IgD-negative memory B cell (primary cell): ENCODE measurements at regions not wholly inside any gene's neighbourhood (a gene's known extent, or its start where the extent isn't known, plus 50 kb on each side); places are given as distances from the start of the nearest gene placed in this dataset.

Experiments used
- H3K27ac Mint-ChIP-seq, 3 donors: one replicate each; pipeline ENCODE4 v1.8.0; 2020 to 2022; ENCODE audit warnings: mild to moderate bottlenecking in 3 of 3, mixed read lengths in 3 of 3, moderate library complexity in 1 of 3
- H3K27me3 Mint-ChIP-seq: one replicate; pipeline ENCODE4 v1.8.0; 2021; ENCODE audit warnings: mixed read lengths
- H3K36me3 Mint-ChIP-seq: one replicate; pipeline ENCODE4 v1.8.0; 2020; ENCODE audit warnings: mild to moderate bottlenecking, mixed read lengths
- H3K4me1 Mint-ChIP-seq, 3 donors: one replicate each; pipeline ENCODE4 v1.8.0; 2020 to 2022; ENCODE audit warnings: mixed read lengths in 3 of 3, mild to moderate bottlenecking in 1 of 3
- H3K4me3 Mint-ChIP-seq, 4 donors: one replicate each; pipeline ENCODE4 v1.8.0; 2020 to 2022; ENCODE audit warnings: mild to moderate bottlenecking in 4 of 4, mixed read lengths in 4 of 4, moderate library complexity in 3 of 4
- H3K9me3 Mint-ChIP-seq, 3 donors: one replicate each; pipeline ENCODE4 v1.8.0; 2020 to 2021; ENCODE audit warnings: mixed read lengths in 3 of 3, mild to moderate bottlenecking in 1 of 3

GRCh38 chr6:105484238-105485161 is 81.6 kb upstream of the PREP start:
- peak overlapping the region in 1 of 4 donors; percentile 2 for H3K4me3 Mint-ChIP-seq
- H3K36me3 Mint-ChIP-seq, result no peaks in the 10 kb centered on the region
- H3K27ac Mint-ChIP-seq, result no peak overlapping the region
- no peaks in the 10 kb centered on the region for H3K27me3 Mint-ChIP-seq
- peaks cover 0 to 2% (median 0%) of the 10 kb centered on the region in 3 donors for H3K9me3 Mint-ChIP-seq
- H3K4me1 Mint-ChIP-seq, result peaks cover 8 to 13% (median 12%) of the 10 kb centered on the region in 3 donors

DNA sequence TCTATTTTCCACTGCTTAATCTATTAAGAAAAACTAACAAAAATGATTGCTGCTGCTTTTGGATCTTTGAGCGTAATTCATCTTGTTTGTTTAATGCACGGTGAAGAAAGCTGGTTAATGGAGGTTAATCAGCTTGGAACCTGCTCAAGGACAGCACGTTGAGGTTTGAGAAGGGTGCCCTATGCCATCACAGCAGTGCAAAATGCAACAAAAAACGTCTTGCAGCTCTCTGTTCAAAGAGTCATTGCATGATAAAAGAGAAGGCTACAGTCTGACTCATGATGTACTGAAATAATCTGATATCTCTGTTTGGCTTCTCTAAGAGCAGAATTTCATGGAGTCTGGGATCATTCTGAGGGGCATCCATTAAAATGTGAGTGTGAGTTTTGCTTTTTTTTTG is 80.6 kb upstream of the PREP start:
- H3K27ac Mint-ChIP-seq, result no peak overlapping the region
- H3K4me3 Mint-ChIP-seq, result no peak overlapping the region
- peaks cover under 1% of the 10 kb centered on the region for H3K27me3 Mint-ChIP-seq
- peaks cover 8 to 13% (median 11%) of the 10 kb centered on the region in 3 donors for H3K4me1 Mint-ChIP-seq
- H3K9me3 Mint-ChIP-seq, result peaks cover 0 to 2% (median 0%) of the 10 kb centered on the region in 3 donors
- no peaks in the 10 kb centered on the region for H3K36me3 Mint-ChIP-seq

- peaks cover 0 to 1% (median 0%) of the 10 kb centered on the region in 3 donors for H3K9me3 Mint-ChIP-seq
- no peaks in the 10 kb centered on the region for H3K36me3 Mint-ChIP-seq
- peaks cover 2% of the 10 kb centered on the region for H3K27me3 Mint-ChIP-seq
- H3K4me1 Mint-ChIP-seq, result peaks cover 8 to 13% (median 11%) of the 10 kb centered on the region in 3 donors
- H3K27ac Mint-ChIP-seq, result no peak overlapping the region
- no peak overlapping the region for H3K4me3 Mint-ChIP-seq
Observed at GRCh38 chr6:105482921-105483320, 80.0 kb upstream of the PREP start.

DNA sequence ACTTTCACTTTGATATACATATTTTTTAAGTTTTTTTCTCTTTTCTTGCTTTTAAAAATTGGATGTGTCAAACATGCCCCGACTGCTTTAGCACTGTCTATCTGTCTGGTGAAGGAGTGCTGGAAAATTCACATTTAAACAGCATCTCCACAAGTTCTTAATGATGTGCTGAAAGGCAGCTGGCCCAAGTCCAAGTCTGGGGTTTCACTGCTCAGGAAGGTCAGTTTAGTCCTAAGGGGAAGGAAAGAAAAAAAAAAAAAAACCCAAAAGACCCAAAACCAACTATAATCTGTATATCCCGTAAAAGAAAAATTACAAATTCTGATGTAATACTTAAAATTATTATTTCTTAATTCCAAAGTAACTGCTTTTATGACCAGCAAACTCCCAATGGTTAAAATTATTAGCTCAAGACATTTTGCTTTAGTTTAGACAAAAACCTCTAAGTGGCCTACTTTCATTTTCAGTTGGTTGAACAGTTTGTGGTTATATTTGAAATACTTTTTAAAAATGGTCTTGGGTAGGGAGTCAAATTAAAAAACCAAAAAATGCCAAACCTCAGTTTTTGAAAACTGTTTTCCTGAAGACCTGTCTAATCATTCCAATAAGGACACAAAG is 79.5 kb upstream of the PREP start:
- H3K9me3 Mint-ChIP-seq, result peaks cover 0 to 1% (median 0%) of the 10 kb centered on the region in 3 donors
- H3K4me1 Mint-ChIP-seq, result peaks cover 8 to 12% (median 11%) of the 10 kb centered on the region in 3 donors
- H3K27me3 Mint-ChIP-seq, result peaks cover 2% of the 10 kb centered on the region
- no peak overlapping the region for H3K27ac Mint-ChIP-seq
- H3K4me3 Mint-ChIP-seq, result no peak overlapping the region
- no peaks in the 10 kb centered on the region for H3K36me3 Mint-ChIP-seq

DNA sequence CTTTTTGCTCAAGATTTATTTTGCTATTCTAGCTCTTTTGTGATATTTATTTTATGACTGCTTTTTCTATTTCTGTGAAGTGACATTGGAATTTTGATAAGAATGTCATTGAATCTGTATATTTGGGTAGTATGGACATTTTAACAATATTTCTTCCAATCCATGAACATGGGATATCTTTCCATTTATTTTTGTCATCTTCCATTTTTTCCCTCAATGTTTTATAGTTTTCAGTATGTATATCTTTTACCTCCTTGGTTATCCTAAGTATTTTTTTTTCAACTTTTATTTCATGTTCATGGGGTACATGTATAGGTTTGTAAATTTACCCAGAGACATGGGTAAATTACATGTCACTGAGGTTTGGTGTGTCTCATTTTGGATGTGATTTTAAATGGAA is 74.1 kb upstream of the PREP start:
- Mint-ChIP-seq H3K27me3 (peaks cover 7% of the 10 kb centered on the region), H3K27ac (no peak overlapping the region), H3K4me3 (no peak overlapping the region), H3K36me3 (peaks cover 1% of the 10 kb centered on the region), H3K9me3 (peaks cover 1 to 15% (median 6%) of the 10 kb centered on the region in 3 donors), H3K4me1 (peaks cover 0 to 1% (median 0%) of the 10 kb centered on the region in 3 donors)

DNA sequence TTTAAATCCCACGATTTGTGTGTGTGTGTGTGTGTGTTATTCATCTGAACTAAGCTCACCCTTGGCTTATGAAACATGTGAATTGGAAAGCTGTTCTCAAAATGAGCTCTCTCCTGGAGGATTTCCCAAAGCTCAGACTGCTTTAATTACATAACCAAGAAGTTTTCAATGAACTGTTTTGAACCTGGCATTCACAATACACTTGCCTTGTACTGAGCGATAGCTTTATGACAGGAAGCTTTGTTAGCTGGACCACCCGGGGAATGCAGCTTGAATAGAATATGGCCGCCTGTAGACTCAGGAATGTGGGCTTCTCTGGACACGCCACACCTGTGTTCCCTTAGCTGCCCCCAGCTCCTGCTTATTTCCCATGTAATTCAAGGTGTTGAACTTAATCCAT is 71.4 kb upstream of the PREP start:
- Mint-ChIP-seq H3K27ac (no peak overlapping the region), H3K9me3 (peaks cover 1 to 15% (median 6%) of the 10 kb centered on the region in 3 donors), H3K4me1 (no peaks in the 10 kb centered on the region), H3K36me3 (peaks cover 1% of the 10 kb centered on the region), H3K4me3 (no peak overlapping the region), H3K27me3 (peaks cover 14% of the 10 kb centered on the region)

GRCh38 chr6:105469946-105470345 is 67.1 kb upstream of the PREP start:
- H3K4me1 Mint-ChIP-seq, result no peaks in the 10 kb centered on the region
- no peak overlapping the region for H3K4me3 Mint-ChIP-seq
- peaks cover 11% of the 10 kb centered on the region for H3K27me3 Mint-ChIP-seq
- peaks cover 2% of the 10 kb centered on the region for H3K36me3 Mint-ChIP-seq
- no peak overlapping the region for H3K27ac Mint-ChIP-seq
- H3K9me3 Mint-ChIP-seq, result peaks cover 4 to 12% (median 6%) of the 10 kb centered on the region in 3 donors

DNA sequence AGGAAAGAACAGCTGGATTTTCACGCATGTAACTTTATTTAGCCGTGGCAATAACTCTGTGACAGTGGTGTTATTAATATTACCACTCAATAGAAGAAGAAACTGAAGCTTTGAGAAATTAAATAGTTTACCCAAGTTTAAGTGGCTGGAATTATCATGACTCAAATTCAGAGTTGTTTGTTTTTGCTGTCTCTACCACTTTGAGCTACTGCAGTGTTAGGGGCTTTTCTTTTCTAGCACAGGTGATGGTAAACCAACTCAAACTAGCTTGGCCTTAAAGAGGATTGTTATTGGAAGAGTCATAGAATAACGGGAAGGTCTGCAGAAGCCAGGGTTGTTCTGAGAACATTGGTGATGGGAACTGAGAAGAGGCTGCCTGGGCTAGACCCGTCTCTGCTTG is 66.0 kb upstream of the PREP start:
- Mint-ChIP-seq H3K4me3 (no peak overlapping the region), H3K36me3 (peaks cover 2% of the 10 kb centered on the region), H3K9me3 (peaks cover 4 to 15% (median 7%) of the 10 kb centered on the region in 3 donors), H3K27ac (no peak overlapping the region), H3K27me3 (peaks cover 11% of the 10 kb centered on the region), H3K4me1 (no peaks in the 10 kb centered on the region)

- peaks cover 0 to 12% (median 6%) of the 10 kb centered on the region in 3 donors for H3K9me3 Mint-ChIP-seq
- H3K27me3 Mint-ChIP-seq, result peaks cover 4% of the 10 kb centered on the region
- H3K4me3 Mint-ChIP-seq, result no peak overlapping the region
- peaks cover 4 to 12% (median 9%) of the 10 kb centered on the region in 3 donors for H3K4me1 Mint-ChIP-seq
- no peaks in the 10 kb centered on the region for H3K36me3 Mint-ChIP-seq
- no peak overlapping the region for H3K27ac Mint-ChIP-seq
Observed at GRCh38 chr6:105460860-105461259, 58.0 kb upstream of the PREP start.

GRCh38 chr6:105459864-105460263 is 57.0 kb upstream of the PREP start:
- peaks cover 4 to 12% (median 9%) of the 10 kb centered on the region in 3 donors for H3K4me1 Mint-ChIP-seq
- H3K27ac Mint-ChIP-seq, result no peak overlapping the region
- H3K36me3 Mint-ChIP-seq, result no peaks in the 10 kb centered on the region
- no peak overlapping the region for H3K4me3 Mint-ChIP-seq
- H3K27me3 Mint-ChIP-seq, result peaks cover 8% of the 10 kb centered on the region
- H3K9me3 Mint-ChIP-seq, result peaks cover 0 to 3% (median 1%) of the 10 kb centered on the region in 3 donors

DNA sequence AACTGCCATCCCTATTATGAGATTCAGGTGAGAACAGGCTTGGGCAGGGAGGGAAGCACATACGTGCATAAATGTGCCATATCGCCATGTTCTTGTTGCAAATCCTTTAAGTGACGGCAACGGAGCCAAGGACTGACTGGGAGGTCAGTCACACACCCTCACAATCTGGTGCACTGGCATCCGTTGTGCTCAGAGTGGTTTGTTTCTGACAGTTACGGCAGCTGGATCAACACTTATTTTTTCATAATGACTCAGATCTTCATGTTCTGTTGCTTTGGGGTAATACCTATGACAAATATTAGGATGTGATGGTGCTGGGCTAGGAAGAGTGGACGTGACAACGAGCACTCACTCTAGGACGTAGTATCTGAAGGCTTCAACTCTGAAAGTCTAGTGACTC is 56.2 kb upstream of the PREP start:
- Mint-ChIP-seq H3K27me3 (peaks cover 12% of the 10 kb centered on the region), H3K4me1 (peaks cover 4 to 12% (median 9%) of the 10 kb centered on the region in 3 donors), H3K9me3 (peaks cover 0 to 5% (median 1%) of the 10 kb centered on the region in 3 donors), H3K27ac (peak overlapping the region in 1 of 3 donors; percentile 21), H3K4me3 (peak overlapping the region in 3 of 4 donors; percentile 30 to 83 (median 31)), H3K36me3 (no peaks in the 10 kb centered on the region)

- Mint-ChIP-seq H3K36me3 (no peaks in the 10 kb centered on the region), H3K27ac (peak overlapping the region in 1 of 3 donors; percentile 21), H3K27me3 (peaks cover 12% of the 10 kb centered on the region), H3K4me1 (peaks cover 7 to 12% (median 9%) of the 10 kb centered on the region in 3 donors), H3K9me3 (peaks cover 0 to 5% (median 0%) of the 10 kb centered on the region in 3 donors), H3K4me3 (peak overlapping the region in 3 of 4 donors; percentile 15 to 83 (median 31))
Observed at GRCh38 chr6:105458551-105458950, 55.7 kb upstream of the PREP start.

DNA sequence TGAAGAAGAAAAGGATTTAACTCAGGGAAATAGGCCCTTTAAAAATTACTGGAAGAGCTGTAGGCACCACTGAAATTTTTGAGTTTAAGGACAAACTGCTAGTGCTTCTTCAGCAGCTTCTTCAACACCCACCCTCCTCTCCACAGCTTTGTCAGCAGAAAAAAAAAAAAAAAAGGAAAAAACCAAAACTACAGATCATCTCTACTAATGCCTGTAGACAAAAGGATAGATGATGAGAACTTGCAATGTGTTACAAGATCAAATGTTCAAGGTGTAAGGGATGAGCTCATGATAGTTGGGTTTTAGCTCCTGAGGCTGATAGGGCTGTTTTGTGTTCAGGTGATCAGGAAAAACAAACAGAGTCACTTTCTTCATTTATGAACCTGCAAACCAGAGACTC is 55.2 kb upstream of the PREP start:
- peaks cover 12% of the 10 kb centered on the region for H3K27me3 Mint-ChIP-seq
- H3K4me1 Mint-ChIP-seq, result peaks cover 11 to 17% (median 13%) of the 10 kb centered on the region in 3 donors
- peak overlapping the region in 1 of 4 donors; percentile 0 for H3K4me3 Mint-ChIP-seq
- peaks cover 0 to 5% (median 0%) of the 10 kb centered on the region in 3 donors for H3K9me3 Mint-ChIP-seq
- no peak overlapping the region for H3K27ac Mint-ChIP-seq
- H3K36me3 Mint-ChIP-seq, result no peaks in the 10 kb centered on the region

DNA sequence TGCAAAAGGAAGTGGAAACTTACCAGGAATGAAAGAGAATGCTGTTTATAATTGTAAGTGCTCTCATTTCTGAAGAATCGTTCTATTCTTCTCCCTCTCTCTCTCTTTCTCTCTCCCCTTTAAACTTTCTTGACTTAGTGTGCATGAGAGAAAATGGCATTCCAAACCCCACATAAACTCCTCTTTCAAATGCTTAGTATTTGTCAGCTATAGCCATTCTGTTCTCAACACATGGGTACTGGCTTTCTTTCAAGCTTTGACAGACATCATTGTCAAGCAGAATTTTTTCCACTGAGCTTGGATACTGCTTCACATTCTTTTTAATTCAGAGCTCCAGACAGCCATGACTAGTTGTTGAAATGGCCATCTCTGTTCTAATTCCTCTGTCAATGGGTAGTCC is 51.1 kb upstream of the PREP start:
- peaks cover 0 to 5% (median 0%) of the 10 kb centered on the region in 3 donors for H3K9me3 Mint-ChIP-seq
- peaks cover 12 to 18% (median 17%) of the 10 kb centered on the region in 3 donors for H3K4me1 Mint-ChIP-seq
- H3K27me3 Mint-ChIP-seq, result peaks cover 9% of the 10 kb centered on the region
- H3K4me3 Mint-ChIP-seq, result peak overlapping the region in 1 of 4 donors; percentile 76
- peak overlapping the region in 1 of 3 donors; percentile 83 for H3K27ac Mint-ChIP-seq
- H3K36me3 Mint-ChIP-seq, result no peaks in the 10 kb centered on the region
